K562 (cell line): ENCODE measurements at regions not wholly inside any gene's neighbourhood (a gene's known extent, or its start where the extent isn't known, plus 50 kb on each side); places are given as distances from the start of the nearest gene placed in this dataset.

ENCODE experiments used
- ATAC-seq: fragments of 200-7000 bp; cut with Tn5 transposase; 3 replicates; pipeline ENCODE4 v1.9.1; 2020; ENCODE audit warnings: moderate library complexity
- BruUV-seq: library from RNA; stranded (reverse); fragments of 400-500 nt; replicated peaks from 2 replicates; lab custom pipeline; 2021; lab: Mats Ljungman, UMichigan
- CTCF ChIA-PET: fragments of 300-600 bp; formaldehyde crosslinking; extraction: SDS; loops from one replicate; lab custom pipeline; 2021; ENCODE audit warnings: low intra/inter-chr PET ratio; lab: Yijun Ruan, JAX
- POLR2A ChIA-PET: fragments of 300-600, 350-650 bp; sonication (Branson Sonifier 250); formaldehyde crosslinking; extraction: SDS; loops from one replicate; lab custom pipeline; 2021; ENCODE audit warnings: antibody characterized with exemption, inconsistent platforms; lab: Yijun Ruan, JAX
- DNase-seq, 4 experiments: peaks; one replicate each; pipeline versions ENCODE4 v3.0.0 to v3.0.0-alpha.2; 2011 to 2018; ENCODE audit warnings: low spot score in 3 of 4, mixed read lengths in 3 of 4; ENCODE audit errors: extremely low read depth in 1 of 4
- FAIRE-seq: peaks from 2 replicates; lab custom pipeline; 2011; peaks lifted over from hg19 to GRCh38; lab: Jason Lieb, UNC
- H2AFZ ChIP-seq: 2 replicates; pipeline ENCODE4 v1.6.0; 2011; ENCODE audit warnings: low read depth, low read length, control low read depth, inconsistent platforms
- H3K27ac ChIP-seq: fragments of 200-600 bp; 3 replicates; pipeline ENCODE4 v1.8.0; 2011; ENCODE audit warnings: low read depth, mild to moderate bottlenecking, control low read depth, inconsistent platforms, low read length, moderate library complexity, mixed read lengths; ENCODE audit errors: extremely low read depth
- H3K27me3 ChIP-seq, 2 experiments: fragments of 300-600 bp in 1 of 2; 2 replicates in 1 of 2; 3 replicates in 1 of 2; pipeline versions ENCODE4 v1.6.0 to v1.8.0; 2011; ENCODE audit warnings: inconsistent platforms in 2 of 2, low read length in 2 of 2, mild to moderate bottlenecking in 1 of 2, mixed read lengths in 1 of 2, moderate library complexity in 1 of 2; ENCODE audit not compliant: control insufficient read depth in 2 of 2, insufficient read depth in 2 of 2
- H3K36me3 ChIP-seq: fragments of 300-600 bp; 3 replicates; pipeline ENCODE4 v1.8.0; 2011; ENCODE audit warnings: mild to moderate bottlenecking, low read length, inconsistent platforms; ENCODE audit not compliant: control insufficient read depth, insufficient read depth
- H3K4me1 ChIP-seq, 2 experiments: fragments of 200-600 bp in 1 of 2; replicated peaks in 1 of 2; 2 replicates in 1 of 2; 3 replicates in 1 of 2; pipeline versions ENCODE4 v1.5.1 to v1.8.0; 2011; ENCODE audit warnings: inconsistent platforms in 2 of 2, low read length in 2 of 2, mild to moderate bottlenecking in 1 of 2, mixed read lengths in 1 of 2, moderate library complexity in 1 of 2; ENCODE audit not compliant: control insufficient read depth in 2 of 2, insufficient read depth in 2 of 2
- H3K4me2 ChIP-seq: 2 replicates; pipeline ENCODE4 v1.6.1; 2011; ENCODE audit warnings: low read length, control low read depth, inconsistent platforms, mixed read lengths; ENCODE audit not compliant: insufficient read depth
- H3K4me3 ChIP-seq: fragments of 200-600 bp; sonication (generic), shearing (Covaris generic); 2 replicates; pipeline ENCODE4 v1.5.1; 2016; ENCODE audit warnings: control low read depth, inconsistent platforms
- H3K79me2 ChIP-seq: fragments of 200-600 bp; 3 replicates; pipeline ENCODE4 v1.8.0; 2011; ENCODE audit warnings: low read length, inconsistent platforms; ENCODE audit not compliant: control insufficient read depth, insufficient read depth
- H3K9ac ChIP-seq, 2 experiments: 2 replicates each; pipeline versions ENCODE4 v1.6.0 to v1.6.1; 2011; ENCODE audit warnings: low read depth in 2 of 2, low read length in 2 of 2, control low read depth in 1 of 2, inconsistent platforms in 1 of 2, mild to moderate bottlenecking in 1 of 2, mixed read lengths in 1 of 2; ENCODE audit not compliant: insufficient read depth in 1 of 2
- H3K9me1 ChIP-seq: one replicate; pipeline ENCODE4 v1.6.0; 2011; ENCODE audit warnings: inconsistent platforms, mild to moderate bottlenecking, low read length, moderate library complexity; ENCODE audit not compliant: control insufficient read depth, insufficient read depth
- H3K9me3 ChIP-seq: replicated peaks from 2 replicates; pipeline ENCODE4 v1.5.1; 2011; ENCODE audit warnings: low read depth, low read length, inconsistent platforms; ENCODE audit not compliant: control insufficient read depth, insufficient read depth
- H4K20me1 ChIP-seq: replicated peaks from 2 replicates; pipeline ENCODE4 v1.6.1; 2011; ENCODE audit warnings: low read length, inconsistent platforms, mixed read lengths; ENCODE audit not compliant: control insufficient read depth, insufficient read depth
- ARID3A ChIP-seq: IDR thresholded peaks from 2 replicates; pipeline ENCODE4 v1.6.1; 2012; ENCODE audit warnings: low read depth, low read length, improper control_type of control experiment, borderline replicate concordance
- BRD4 ChIP-seq: fragments of 200-600 bp; sonication (generic); IDR thresholded peaks from 2 replicates; pipeline ENCODE4 v1.6.1; 2017; ENCODE audit warnings: inconsistent platforms
- CHD2 ChIP-seq: IDR thresholded peaks from 2 replicates; pipeline ENCODE4 v1.6.1; 2011; ENCODE audit warnings: low read depth, low read length
- EZH2 ChIP-seq: IDR thresholded peaks from 2 replicates; pipeline ENCODE4 v1.6.1; 2012; ENCODE audit warnings: low read depth, mild to moderate bottlenecking, inconsistent platforms, low read length, borderline replicate concordance
- FOS ChIP-seq: IDR thresholded peaks from 3 replicates; pipeline ENCODE4 v1.6.1; 2011; ENCODE audit not compliant: insufficient read length; ENCODE audit errors: extremely low read depth
- HSF4 ChIP-seq: fragments of 250-450 bp; sonication (Bioruptor Pico); IDR thresholded peaks from 2 replicates; pipeline ENCODE4 v2.1.2; 2022; ENCODE audit warnings: mild to moderate bottlenecking, moderate library complexity, borderline replicate concordance
- MBD1 ChIP-seq: fragments of 250-450 bp; sonication (Bioruptor Pico); IDR thresholded peaks from 2 replicates; pipeline ENCODE4 v1.8.0; 2022; ENCODE audit warnings: inconsistent platforms
- NFXL1 ChIP-seq: fragments of 450-650 bp; formaldehyde crosslinking; IDR thresholded peaks from 2 replicates; pipeline ENCODE4 v1.4.0; 2021; ENCODE audit warnings: mild to moderate bottlenecking
- PREB ChIP-seq: sonication (generic); formaldehyde crosslinking; IDR thresholded peaks from 2 replicates; pipeline ENCODE4 v1.8.1; 2023; ENCODE audit warnings: mild to moderate bottlenecking, missing genetic modification reagents
- RB1 ChIP-seq: fragments of 450-650 bp; IDR thresholded peaks from 2 replicates; pipeline ENCODE4 v1.6.1; 2017; ENCODE audit warnings: low read depth, mild to moderate bottlenecking
- TCF15 ChIP-seq: fragments of 250-450 bp; sonication (Bioruptor Pico); IDR thresholded peaks from 2 replicates; pipeline ENCODE4 v1.8.0; 2022; ENCODE audit warnings: moderate library complexity, mild to moderate bottlenecking, inconsistent platforms
- TGIF2 ChIP-seq: sonication (generic); formaldehyde crosslinking; IDR thresholded peaks from 2 replicates; pipeline ENCODE4 v1.8.1; 2022; ENCODE audit warnings: mild to moderate bottlenecking, missing genetic modification reagents, moderate library complexity
- ZBTB7A ChIP-seq: IDR thresholded peaks from 2 replicates; pipeline ENCODE4 v1.6.1; 2011; ENCODE audit warnings: low read depth, mild to moderate bottlenecking, low read length, moderate library complexity, borderline replicate concordance; ENCODE audit not compliant: control insufficient read depth
- ZNF384 ChIP-seq: IDR thresholded peaks from 2 replicates; pipeline ENCODE4 v1.6.1; 2012; ENCODE audit warnings: low read depth, low read length, improper control_type of control experiment
- ZNF445 ChIP-seq: fragments of 250-450 bp; sonication (Bioruptor Pico); IDR thresholded peaks from 2 replicates; pipeline ENCODE4 v1.4.0; 2020; ENCODE audit warnings: low read depth, mild to moderate bottlenecking, moderate library complexity
- WGBS: fragments of 100-300 bp; shearing (Covaris generic); methylation state at CpG from one replicate; pipeline ENCODE4 v1.1.6; 2016; ENCODE audit warnings: low coverage, mixed read lengths; ENCODE audit not compliant: insufficient coverage; ENCODE audit errors: missing lambda C conversion rate; 5-methylcytosine and 5-hydroxymethylcytosine counted together
- in situ Hi-C: fragments of 300-500 bp; cut with MboI; formaldehyde crosslinking; loops from 4 replicates; pipeline ENCODE4 v1.15.0; 2018; ENCODE audit warnings: inconsistent platforms, mixed read lengths
- intact Hi-C: fragments of 100-400 bp; cut with micrococcal nuclease; formaldehyde crosslinking; loops from 2 replicates; pipeline ENCODE4 v1.14.2; 2022

- no peak overlapping the region for H2AFZ ChIP-seq
- no peak overlapping the region for H3K27ac ChIP-seq
- no peak overlapping the region for H3K4me3 ChIP-seq
- FAIRE-seq (no peak), ATAC-seq (no peak), DNase-seq (no peak)
- H3K9ac ChIP-seq, result no peak overlapping the region
- ChIA-PET CTCF (no interaction called here), POLR2A (no interaction called here)
- no peaks in the 10 kb centered on the region for H3K9me3 ChIP-seq
- WGBS, result 1% methylated on average over 10 of the region's 10 CpGs
- no TSS peak for BruUV-seq
- no peaks in the 10 kb centered on the region for H3K79me2 ChIP-seq
- H3K36me3 ChIP-seq, result no peaks in the 10 kb centered on the region
- no peaks in the 10 kb centered on the region for H4K20me1 ChIP-seq
- H3K9me1 ChIP-seq, result no peaks in the 10 kb centered on the region
- no peak overlapping the region for H3K4me2 ChIP-seq
- in situ Hi-C loops (no loop called here), intact Hi-C loops (no loop called here)
- no peaks in the 10 kb centered on the region for H3K4me1 ChIP-seq
- no peaks in the 10 kb centered on the region for H3K27me3 ChIP-seq
- TF ChIP-seq BRD4 (no peak), ZBTB7A (no peak), HSF4 (no peak), MBD1 (no peak), EZH2 (no peak), ZNF445 (no peak), TGIF2 (no peak), NFXL1 (CRISPR knock-in tag) (no peak), RB1 (no peak), FOS (no peak), CHD2 (no peak), PREB (CRISPR knock-in tag) (no peak), TCF15 (no peak), ARID3A (no peak), ZNF384 (no peak)
Measured at GRCh38 chr7:41504214-41504980, 198.5 kb downstream of the INHBA start.
